ENCODE measurements at regions not wholly inside any gene's neighbourhood (a gene's known extent, or its start where the extent isn't known, plus 50 kb on each side); places are given as distances from the start of the nearest gene placed in this dataset.

GRCh38 chr10:114729103-114729659, 71.1 kb upstream of the ABLIM1 start:
- ChIA-PET POLR2A (no interaction called here), CTCF (interaction anchor here (1.1 kb wide), 1 partner anchor 15 kb away, joined by 3 read pairs; no protein-coding TSS in a partner anchor)
- DNase-seq (ENCODE audit: extremely low spot score): no peak
- TF ChIP-seq, protein P1, sequence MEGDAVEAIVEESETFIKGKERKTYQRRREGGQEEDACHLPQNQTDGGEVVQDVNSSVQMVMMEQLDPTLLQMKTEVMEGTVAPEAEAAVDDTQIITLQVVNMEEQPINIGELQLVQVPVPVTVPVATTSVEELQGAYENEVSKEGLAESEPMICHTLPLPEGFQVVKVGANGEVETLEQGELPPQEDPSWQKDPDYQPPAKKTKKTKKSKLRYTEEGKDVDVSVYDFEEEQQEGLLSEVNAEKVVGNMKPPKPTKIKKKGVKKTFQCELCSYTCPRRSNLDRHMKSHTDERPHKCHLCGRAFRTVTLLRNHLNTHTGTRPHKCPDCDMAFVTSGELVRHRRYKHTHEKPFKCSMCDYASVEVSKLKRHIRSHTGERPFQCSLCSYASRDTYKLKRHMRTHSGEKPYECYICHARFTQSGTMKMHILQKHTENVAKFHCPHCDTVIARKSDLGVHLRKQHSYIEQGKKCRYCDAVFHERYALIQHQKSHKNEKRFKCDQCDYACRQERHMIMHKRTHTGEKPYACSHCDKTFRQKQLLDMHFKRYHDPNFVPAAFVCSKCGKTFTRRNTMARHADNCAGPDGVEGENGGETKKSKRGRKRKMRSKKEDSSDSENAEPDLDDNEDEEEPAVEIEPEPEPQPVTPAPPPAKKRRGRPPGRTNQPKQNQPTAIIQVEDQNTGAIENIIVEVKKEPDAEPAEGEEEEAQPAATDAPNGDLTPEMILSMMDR (IDR thresholded peaks at IDR 0.05; ENCODE audit: control extremely low read depth, extremely low read depth, low read depth, missing control alignments): no peak

DNA sequence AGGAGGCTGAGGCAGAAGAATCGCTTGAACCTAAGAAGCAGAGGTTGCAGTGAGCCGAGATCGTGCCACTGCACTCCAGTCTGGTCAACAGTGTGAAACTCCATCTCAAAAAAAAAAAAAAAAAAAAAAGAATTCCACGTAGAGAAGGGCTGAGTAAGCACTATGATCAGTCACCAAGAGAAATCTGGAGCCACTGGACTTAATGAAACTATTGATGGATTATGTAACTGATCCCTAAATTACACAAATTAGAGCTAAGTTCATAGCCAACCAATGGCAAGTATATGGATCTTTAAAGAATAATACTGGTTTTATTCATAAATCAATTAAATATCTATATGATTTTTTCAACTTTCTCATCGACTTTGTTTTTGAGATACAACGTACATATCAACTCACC, 72.2 kb upstream of the ABLIM1 start:
- POLR2A ChIA-PET: no interaction called here

GRCh38 chr10:114732931-114733330, 74.9 kb upstream of the ABLIM1 start:
- CTCF ChIA-PET: no interaction called here
- POLR2A ChIA-PET: no interaction called here
- TF ChIP-seq, protein P1 (IDR thresholded peaks at IDR 0.05; ENCODE audit: control extremely low read depth, extremely low read depth, low read depth, missing control alignments): no peak
- no peak for DNase-seq (ENCODE audit: extremely low spot score)

More for the DNA sequence above, 72.2 kb upstream of the ABLIM1 start:
- DNase-seq (ENCODE audit: extremely low spot score): no peak
- CTCF ChIA-PET: interaction anchor here (0.7 to 1.2 kb wide), 2 partner anchors 9 to 26 kb away, joined by 3 to 4 read pairs; no protein-coding TSS in a partner anchor
- TF ChIP-seq, protein P1 (IDR thresholded peaks at IDR 0.05; ENCODE audit: control extremely low read depth, extremely low read depth, low read depth, missing control alignments): no peak

DNA sequence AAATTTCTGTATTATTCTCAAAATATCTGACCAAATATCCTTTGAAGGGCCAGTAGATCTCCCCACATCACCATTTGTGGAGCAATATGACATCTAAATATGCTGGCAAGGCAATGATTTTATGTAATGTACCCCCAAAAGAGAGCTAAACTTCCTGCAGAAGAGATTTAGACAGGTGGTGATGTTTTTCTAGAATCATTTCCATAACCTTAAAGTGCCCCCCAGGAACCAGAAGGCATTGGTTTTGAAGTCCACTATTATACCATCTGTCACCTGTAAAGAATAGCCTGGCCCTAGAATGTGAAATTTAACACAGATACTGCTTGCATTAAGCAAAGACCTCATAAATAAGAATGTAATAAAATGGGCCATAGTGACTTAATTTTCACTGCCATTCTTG, 77.9 kb upstream of the ABLIM1 start:
- ChIA-PET CTCF (interaction anchor here (1.2 kb wide), 1 partner anchor 25 kb away, joined by 3 read pairs; no protein-coding TSS in a partner anchor), POLR2A (no interaction called here)
- TF ChIP-seq, protein P1 (IDR thresholded peaks at IDR 0.05; ENCODE audit: control extremely low read depth, extremely low read depth, low read depth, missing control alignments): no peak
- no peak for DNase-seq (ENCODE audit: extremely low spot score)

DNA sequence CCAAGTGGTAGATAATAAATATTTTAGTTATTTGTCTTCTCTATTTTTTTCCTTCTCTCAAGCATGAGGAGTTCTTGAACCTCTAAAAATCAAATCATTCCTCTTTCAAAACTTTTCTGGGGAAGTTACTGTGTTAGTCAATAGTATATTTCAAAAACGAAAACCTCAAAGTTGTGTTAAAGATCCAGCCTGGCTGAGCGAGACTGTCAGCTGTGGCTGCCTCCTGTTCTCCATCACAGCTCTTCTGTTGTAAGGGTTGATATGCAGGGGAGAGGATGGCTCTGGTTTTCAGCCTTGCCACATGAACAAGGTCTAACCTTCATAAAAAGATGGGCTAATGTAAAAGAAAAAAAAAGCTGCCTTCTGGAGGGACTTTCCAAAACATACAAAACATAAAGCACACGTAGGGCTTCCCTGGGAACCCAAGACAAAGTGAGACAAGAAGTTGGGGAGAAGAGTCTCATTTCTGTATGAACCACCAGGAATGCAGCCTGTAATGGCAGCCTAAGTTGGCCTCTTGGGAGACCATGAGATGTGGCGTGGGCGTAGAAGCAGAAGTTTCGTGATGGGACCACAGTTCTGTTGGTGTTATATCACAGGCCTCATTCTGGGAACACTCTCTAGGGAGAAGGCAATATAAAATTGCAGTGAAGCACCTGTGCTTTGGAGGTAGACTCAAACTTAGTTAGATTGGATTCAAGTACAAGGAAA, 77.9 kb upstream of the FHIP2A start:
- ChIA-PET CTCF (interaction anchor here (1.4 kb wide), 1 partner anchor 10 kb away, joined by 3 read pairs; no protein-coding TSS in a partner anchor), POLR2A (no interaction called here)
- no peak for DNase-seq (ENCODE audit: extremely low spot score)
- TF ChIP-seq, protein P1 (IDR thresholded peaks at IDR 0.05; ENCODE audit: control extremely low read depth, extremely low read depth, low read depth, missing control alignments): no peak

DNA sequence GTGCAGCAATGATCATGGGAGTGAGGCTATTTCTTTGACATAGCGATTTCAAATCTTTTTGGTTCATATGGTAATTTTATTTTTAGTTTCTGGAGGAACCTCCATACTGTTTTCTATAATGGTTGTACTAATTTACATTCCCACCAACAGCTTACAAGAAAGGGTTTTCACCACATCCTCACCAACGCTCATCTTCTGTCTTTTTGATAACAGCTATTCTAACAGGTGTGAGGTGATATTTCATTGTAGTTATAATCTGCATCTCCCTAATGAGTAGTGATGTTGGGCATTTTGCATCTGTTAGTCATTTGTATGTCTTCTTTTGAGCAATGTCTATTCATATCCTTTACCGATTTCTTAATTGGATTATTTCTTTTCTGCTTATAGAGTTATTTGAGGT, 75.0 kb upstream of the FHIP2A start:
- ChIA-PET POLR2A (no interaction called here), CTCF (interaction anchor here (1.1 kb wide), 1 partner anchor 58 kb away, joined by 3 read pairs; no protein-coding TSS in a partner anchor)
- TF ChIP-seq, protein P1 (IDR thresholded peaks at IDR 0.05; ENCODE audit: control extremely low read depth, extremely low read depth, low read depth, missing control alignments): no peak
- DNase-seq (ENCODE audit: extremely low spot score): no peak
